Kidney (tissue), 13 donors: ENCODE measurements at regions not wholly inside any gene's neighbourhood (a gene's known extent, or its start where the extent isn't known, plus 50 kb on each side); places are given as distances from the start of the nearest gene placed in this dataset.
"Not testable (repeated sequence)": the region's sequence is repeated elsewhere in the genome, so short reads cannot be mapped to it uniquely, and the experiment has no call there.

ENCODE experiments used
- DNase-seq, 5 donors: peaks; one replicate each; pipeline ENCODE4 v3.0.0-alpha.2; 2013 to 2020
- FAIRE-seq: peaks from 2 replicates; lab custom pipeline; 2012; peaks lifted over from hg19 to GRCh38; lab: Jason Lieb, UNC
- H3K27ac ChIP-seq, 2 donors: one replicate each; pipeline ENCODE4 v1.7.0; 2013; ENCODE audit warnings: low read depth in 2 of 2, low read length in 2 of 2, inconsistent platforms in 1 of 2
- H3K27me3 ChIP-seq: one replicate; pipeline ENCODE4 v1.7.1; 2013; ENCODE audit warnings: low read length, inconsistent platforms; ENCODE audit not compliant: control insufficient read depth, insufficient read depth
- H3K36me3 ChIP-seq, 3 donors: one replicate each; pipeline versions ENCODE4 v1.7.0 to v1.7.1; 2013; ENCODE audit warnings: low read length in 3 of 3, control low read depth in 1 of 3, inconsistent platforms in 1 of 3; ENCODE audit not compliant: insufficient read depth in 3 of 3, control insufficient read depth in 2 of 3
- H3K4me1 ChIP-seq, 3 donors: one replicate each; pipeline versions ENCODE4 v1.7.0 to v1.7.1; 2013; ENCODE audit warnings: low read length in 3 of 3, inconsistent platforms in 1 of 3, low read depth in 1 of 3; ENCODE audit not compliant: control insufficient read depth in 2 of 3, insufficient read depth in 2 of 3
- H3K4me3 ChIP-seq, 3 donors: one replicate each; pipeline versions ENCODE4 v1.7.0 to v1.8.1; 2013; ENCODE audit warnings: low read length in 3 of 3, control low read depth in 1 of 3, inconsistent platforms in 1 of 3
- H3K9ac ChIP-seq, 3 donors: one replicate each; pipeline versions ENCODE4 v1.7.0 to v1.7.1; 2013; ENCODE audit warnings: low read length in 3 of 3, control low read depth in 1 of 3, inconsistent platforms in 1 of 3
- H3K9me3 ChIP-seq, 3 donors: one replicate each; pipeline versions ENCODE4 v1.7.0 to v1.7.1; 2013; ENCODE audit warnings: low read length in 3 of 3, control low read depth in 1 of 3, inconsistent platforms in 1 of 3; ENCODE audit not compliant: control insufficient read depth in 2 of 3, insufficient read depth in 1 of 3
- intact Hi-C: fragments of 100-400 bp; cut with DNase I; formaldehyde crosslinking; loops from one replicate; pipeline ENCODE4 v1.11.1; 2022
- TF ChIP-seq, protein P1 (sequence below): IDR thresholded peaks from 3 replicates; pipeline ENCODE4 v1.5.1; 2012; ENCODE audit warnings: mild to moderate bottlenecking, moderate library complexity, borderline replicate concordance; ENCODE audit not compliant: insufficient read depth; ENCODE audit errors: extremely low read depth
- donor health status: control.
- donor health status: control.
- donor health status: control.
- donor health status: control.
- donor health status: control.
- donor health status: DM: yes; HTN: yes; CAD: no.
- donor health status: Normal renal cell carcinoma (clear cell type).

DNA sequence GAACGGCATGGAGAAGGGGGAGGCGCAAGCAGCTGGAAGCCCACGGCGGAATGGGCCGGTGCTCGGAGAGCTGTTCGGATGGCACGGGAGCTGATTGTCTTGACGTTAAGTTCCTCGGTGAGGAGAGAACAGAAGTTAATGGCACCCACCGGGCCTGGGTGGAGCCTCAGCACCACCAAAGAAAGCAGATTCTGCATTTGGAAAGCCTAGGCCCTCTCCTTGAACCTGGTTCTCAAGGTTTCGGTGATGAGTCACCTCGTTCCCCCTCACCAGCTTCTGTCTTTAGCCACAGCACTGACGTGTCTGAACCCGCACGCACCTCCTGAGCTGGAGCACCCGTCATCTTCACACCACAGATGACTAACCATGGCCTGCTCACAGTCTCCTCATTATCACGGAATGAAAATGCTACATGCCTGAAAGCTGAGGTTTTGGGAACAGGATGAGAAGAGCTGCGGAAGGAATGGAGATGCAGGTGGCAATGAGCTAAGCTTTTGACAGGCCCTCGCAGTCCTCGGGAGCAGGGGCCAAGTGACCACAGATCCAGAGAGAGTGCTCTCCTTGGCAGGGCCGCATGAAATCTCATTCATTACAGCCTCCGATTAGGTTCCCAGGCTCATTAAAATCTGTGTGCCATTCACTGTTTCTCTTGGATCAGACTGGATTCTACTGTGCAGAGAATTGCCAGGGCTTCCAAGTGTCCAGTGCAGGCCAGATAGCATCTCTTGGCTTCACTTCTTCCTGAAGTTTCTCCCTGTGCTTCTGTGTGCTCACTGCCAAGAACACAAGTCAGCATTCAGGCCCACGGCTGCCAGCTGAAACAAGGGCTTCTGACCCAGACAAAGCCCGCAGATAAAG, 96.3 kb upstream of the DLG1 start:
- Histone ChIP-seq H3K4me1 (no peaks in the 10 kb centered on the region), H3K9ac (no peak overlapping the region), H3K4me3 (no peak overlapping the region), H3K27ac (no peak overlapping the region), H3K27me3 (no peaks in the 10 kb centered on the region), H3K36me3 (no peaks in the 10 kb centered on the region), H3K9me3 (no peaks in the 10 kb centered on the region)
- DNase-seq (no peak), FAIRE-seq (no peak)
- TF ChIP-seq, protein P1, sequence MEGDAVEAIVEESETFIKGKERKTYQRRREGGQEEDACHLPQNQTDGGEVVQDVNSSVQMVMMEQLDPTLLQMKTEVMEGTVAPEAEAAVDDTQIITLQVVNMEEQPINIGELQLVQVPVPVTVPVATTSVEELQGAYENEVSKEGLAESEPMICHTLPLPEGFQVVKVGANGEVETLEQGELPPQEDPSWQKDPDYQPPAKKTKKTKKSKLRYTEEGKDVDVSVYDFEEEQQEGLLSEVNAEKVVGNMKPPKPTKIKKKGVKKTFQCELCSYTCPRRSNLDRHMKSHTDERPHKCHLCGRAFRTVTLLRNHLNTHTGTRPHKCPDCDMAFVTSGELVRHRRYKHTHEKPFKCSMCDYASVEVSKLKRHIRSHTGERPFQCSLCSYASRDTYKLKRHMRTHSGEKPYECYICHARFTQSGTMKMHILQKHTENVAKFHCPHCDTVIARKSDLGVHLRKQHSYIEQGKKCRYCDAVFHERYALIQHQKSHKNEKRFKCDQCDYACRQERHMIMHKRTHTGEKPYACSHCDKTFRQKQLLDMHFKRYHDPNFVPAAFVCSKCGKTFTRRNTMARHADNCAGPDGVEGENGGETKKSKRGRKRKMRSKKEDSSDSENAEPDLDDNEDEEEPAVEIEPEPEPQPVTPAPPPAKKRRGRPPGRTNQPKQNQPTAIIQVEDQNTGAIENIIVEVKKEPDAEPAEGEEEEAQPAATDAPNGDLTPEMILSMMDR: no peak
- intact Hi-C loops: no loop called here

DNA sequence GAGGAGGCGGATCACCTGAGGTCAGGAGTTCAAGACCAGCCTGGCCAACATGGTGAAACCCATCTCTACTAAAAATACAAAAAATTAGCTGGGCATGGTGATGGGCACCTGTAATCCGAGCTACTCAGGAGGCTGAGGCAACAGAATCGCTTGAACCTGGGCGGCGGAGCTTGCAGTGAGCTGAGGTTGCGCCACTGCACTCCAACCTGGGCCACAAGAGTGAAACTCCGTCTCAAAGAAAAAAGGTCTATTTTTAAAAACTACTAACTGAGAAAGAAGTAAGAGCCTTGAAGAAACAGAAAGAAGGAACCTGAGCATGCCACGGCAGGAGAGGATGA, 95.7 kb upstream of the DLG1 start:
- DNase-seq, H3K9ac ChIP-seq, intact Hi-C loops, H3K4me1 ChIP-seq, H3K27ac ChIP-seq, H3K27me3 ChIP-seq, FAIRE-seq, H3K4me3 ChIP-seq, H3K9me3 ChIP-seq, H3K36me3 ChIP-seq: not testable (repeated sequence)

DNA sequence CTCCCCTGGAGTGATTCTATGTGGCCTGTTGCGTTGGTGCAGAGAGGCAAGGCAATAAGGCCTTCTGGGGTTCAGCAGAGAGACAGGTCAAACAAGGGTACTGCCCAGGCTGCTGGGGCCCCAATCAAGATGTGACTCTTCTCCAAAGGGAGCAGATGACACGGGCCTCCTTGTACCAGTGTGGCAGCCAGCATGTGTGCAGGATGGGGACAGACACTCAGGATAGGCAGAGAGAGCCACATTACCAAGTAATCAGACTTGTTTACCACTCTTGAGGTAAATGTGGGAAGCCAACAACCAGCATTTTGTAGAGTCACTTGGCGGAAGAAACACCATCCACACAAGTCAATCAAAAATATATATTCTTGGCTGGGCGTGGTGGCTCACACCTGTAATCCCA, 95.3 kb upstream of the DLG1 start:
- Histone ChIP-seq H3K36me3 (no peaks in the 10 kb centered on the region), H3K27me3 (no peaks in the 10 kb centered on the region), H3K27ac (no peak overlapping the region), H3K9me3 (peaks cover 0 to 1% (median 0%) of the 10 kb centered on the region in 3 donors), H3K9ac (no peak overlapping the region), H3K4me3 (no peak overlapping the region), H3K4me1 (no peaks in the 10 kb centered on the region)
- FAIRE-seq (no peak), DNase-seq (no peak)
- TF ChIP-seq, protein P1: no peak
- intact Hi-C loops: no loop called here

DNA sequence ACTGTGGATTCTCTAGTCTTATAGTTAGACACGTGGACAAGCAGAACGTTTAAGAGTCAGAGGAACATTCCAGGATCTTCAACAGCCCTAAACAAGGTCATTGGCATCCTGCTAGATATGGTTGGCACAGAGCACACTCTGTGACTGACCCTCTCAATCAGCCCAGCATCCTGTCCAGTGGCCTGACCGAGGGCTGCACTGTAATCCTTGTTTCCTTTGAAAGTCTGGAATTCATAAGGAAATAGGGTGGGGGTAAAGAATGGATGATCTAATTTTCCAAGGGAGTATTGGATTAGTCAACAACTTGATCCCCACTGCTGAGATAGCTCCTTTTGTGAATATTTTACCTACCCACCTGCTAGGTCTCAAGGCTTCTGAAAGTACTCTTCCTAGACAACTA, 94.5 kb upstream of the DLG1 start:
- Histone ChIP-seq H3K9me3 (peaks cover 0 to 1% (median 0%) of the 10 kb centered on the region in 3 donors), H3K4me3 (no peak overlapping the region), H3K9ac (no peak overlapping the region), H3K27ac (no peak overlapping the region), H3K27me3 (no peaks in the 10 kb centered on the region), H3K36me3 (no peaks in the 10 kb centered on the region), H3K4me1 (no peaks in the 10 kb centered on the region)
- DNase-seq: no peak
- TF ChIP-seq, protein P1: no peak
- FAIRE-seq: no peak
- intact Hi-C loops: no loop called here
